ENCODE measurements at regions not wholly inside any gene's neighbourhood (a gene's known extent, or its start where the extent isn't known, plus 50 kb on each side); places are given as distances from the start of the nearest gene placed in this dataset.
"Not testable (repeated sequence)": the region's sequence is repeated elsewhere in the genome, so short reads cannot be mapped to it uniquely, and the experiment has no call there.

GRCh38 chr10:124176349-124177179, 83.2 kb upstream of the CHST15 start:
- DNase-seq, result no peak

GRCh38 chr10:124175701-124176348, 82.4 kb upstream of the CHST15 start:
- no peak for DNase-seq

- no peak for DNase-seq
These were observed 81.6 kb upstream of the CHST15 start for GRCh38 chr10:124174673-124175645.

GRCh38 chr10:124174071-124174566, 80.7 kb upstream of the CHST15 start:
- no peak for DNase-seq

GRCh38 chr10:124173298-124173900, 80.0 kb upstream of the CHST15 start:
- no peak for DNase-seq

GRCh38 chr10:124172181-124172916, 79.0 kb upstream of the CHST15 start:
- DNase-seq, result no peak

- DNase-seq, result no peak
These were observed 78.2 kb upstream of the CHST15 start for GRCh38 chr10:124171561-124171960.

- no peak for DNase-seq
These were observed 77.2 kb upstream of the CHST15 start for GRCh38 chr10:124170631-124171030.

GRCh38 chr10:124168991-124169802, 75.8 kb upstream of the CHST15 start:
- DNase-seq, result no peak

- DNase-seq, result no peak
These were observed 75.2 kb upstream of the CHST15 start for GRCh38 chr10:124168581-124168980.

- DNase-seq, result not testable (repeated sequence)
These were observed 74.5 kb upstream of the CHST15 start for GRCh38 chr10:124167925-124168324.

- no peak for DNase-seq
These were observed 73.2 kb upstream of the CHST15 start for GRCh38 chr10:124166431-124167125.

- DNase-seq, result no peak
These were observed 72.4 kb upstream of the CHST15 start for GRCh38 chr10:124165827-124166226.

GRCh38 chr10:124165311-124165710, 71.9 kb upstream of the CHST15 start:
- DNase-seq, result no peak

GRCh38 chr10:124164264-124164663, 70.9 kb upstream of the CHST15 start:
- no peak for DNase-seq

GRCh38 chr10:124162774-124163354, 69.5 kb upstream of the CHST15 start:
- no peak for DNase-seq

GRCh38 chr10:124162136-124162535, 68.7 kb upstream of the CHST15 start:
- DNase-seq, result no peak

GRCh38 chr10:124161601-124162000, 68.2 kb upstream of the CHST15 start:
- DNase-seq, result no peak

- no peak for DNase-seq
These were observed 67.7 kb upstream of the CHST15 start for GRCh38 chr10:124160943-124161582.
